Upper lobe of left lung (tissue), 4 donors: ENCODE measurements at regions not wholly inside any gene's neighbourhood (a gene's known extent, or its start where the extent isn't known, plus 50 kb on each side); places are given as distances from the start of the nearest gene placed in this dataset.

Experiments used
- CTCF ChIP-seq, 6 experiments: fragments of 450-650 bp in 4 of 6; fragments of 200-600 bp in 2 of 6; sonication (generic) in 2 of 6; IDR thresholded peaks; one replicate each; pipeline ENCODE4 v1.5.1; 2016 to 2019; ENCODE audit warnings: antibody characterized with exemption in 6 of 6
- POLR2A ChIP-seq, 4 donors: fragments of 450-650 bp; IDR thresholded peaks; one replicate each; pipeline ENCODE4 v1.5.1; 2016 to 2017; ENCODE audit warnings: antibody characterized with exemption in 4 of 4, mild to moderate bottlenecking in 2 of 4
- POLR2AphosphoS5 ChIP-seq, 2 donors: sonication (generic); formaldehyde crosslinking; IDR thresholded peaks; one replicate each; pipeline ENCODE4 v1.5.1; 2017; ENCODE audit warnings: antibody characterized with exemption in 2 of 2

GRCh38 chr19:27896091-27896490 lies 1316.9 kb downstream of the UQCRFS1 start:
- TF ChIP-seq CTCF (IDR thresholded peaks at IDR 0.05) (no peak), POLR2AphosphoS5 (IDR thresholded peaks at IDR 0.05) (no peak), POLR2A (IDR thresholded peaks at IDR 0.05) (no peak)
